Thyroid gland (tissue), 4 donors: ENCODE measurements at regions not wholly inside any gene's neighbourhood (a gene's known extent, or its start where the extent isn't known, plus 50 kb on each side); places are given as distances from the start of the nearest gene placed in this dataset.

ENCODE experiments used
- DNase-seq, 2 donors: peaks; one replicate each; pipeline ENCODE4 v3.0.0-alpha.2; 2019
- H3K27ac ChIP-seq, 3 donors: fragments of 200-600 bp; sonication (generic); 1 replicate in 2 of 3; 2 replicates in 1 of 3; pipeline ENCODE4 v1.5.1; 2016 to 2019; ENCODE audit warnings: mild to moderate bottlenecking in 1 of 3, moderate library complexity in 1 of 3
- H3K27me3 ChIP-seq: fragments of 200-600 bp; sonication (generic); one replicate; pipeline ENCODE4 v1.5.1; 2019
- H3K36me3 ChIP-seq, 2 donors: fragments of 200-600 bp; sonication (generic); one replicate each; pipeline ENCODE4 v1.5.1; 2016 to 2019
- H3K4me1 ChIP-seq, 2 donors: fragments of 200-600 bp; sonication (generic); one replicate each; pipeline ENCODE4 v1.5.1; 2017 to 2019
- H3K4me3 ChIP-seq, 3 donors: fragments of 200-600 bp; sonication (generic); replicated peaks in 1 of 3; 1 replicate in 2 of 3; 2 replicates in 1 of 3; pipeline ENCODE4 v1.5.1; 2016; ENCODE audit warnings: mild to moderate bottlenecking in 1 of 3
- H3K9me3 ChIP-seq: fragments of 200-600 bp; sonication (generic); one replicate; pipeline ENCODE4 v1.5.1; 2017
- POLR2A ChIP-seq, 2 donors: fragments of 450-650 bp; IDR thresholded peaks; one replicate each; pipeline ENCODE4 v1.6.1; 2017; ENCODE audit warnings: antibody characterized with exemption in 2 of 2, mild to moderate bottlenecking in 2 of 2, moderate library complexity in 1 of 2
- WGBS, 2 donors: methylation state at CpG; one replicate each; pipeline ENCODE4 v1.1.5; 2017; 5-methylcytosine and 5-hydroxymethylcytosine counted together
- intact Hi-C: fragments of 100-400 bp; cut with DNase I; formaldehyde crosslinking; loops from one replicate; pipeline ENCODE4 v1.15.1; 2023
- TF ChIP-seq, protein P1 (sequence below), 6 experiments: fragments of 200-600 bp in 3 of 6; fragments of 450-650 bp in 3 of 6; sonication (generic) in 3 of 6; IDR thresholded peaks; one replicate each; pipeline ENCODE4 v1.5.1; 2016 to 2019; ENCODE audit warnings: antibody characterized with exemption in 6 of 6, mild to moderate bottlenecking in 2 of 6, inconsistent platforms in 1 of 6, moderate library complexity in 1 of 6

DNA sequence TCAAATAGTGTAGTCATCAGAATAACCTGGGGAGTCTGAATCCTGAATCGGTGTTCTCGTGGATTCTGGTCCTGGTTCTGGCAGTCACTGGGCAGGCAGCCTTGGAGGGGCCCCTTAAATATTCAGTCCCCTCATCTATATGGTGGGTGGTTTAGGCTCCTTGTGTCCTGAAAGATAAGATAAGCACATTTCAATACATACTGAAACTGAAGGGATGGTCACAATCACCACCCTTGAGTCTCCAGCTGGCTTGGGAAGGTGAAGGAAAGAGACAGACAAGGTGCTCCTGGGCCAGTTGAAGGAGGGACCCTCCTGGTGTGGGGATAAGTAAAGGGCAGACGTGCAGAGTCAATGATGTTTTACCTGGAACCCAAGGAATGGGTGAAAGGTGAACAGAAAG lies 146.7 kb downstream of the CXCL12 start:
- Histone ChIP-seq H3K9me3 (no peaks in the 10 kb centered on the region), H3K36me3 (no peaks in the 10 kb centered on the region), H3K4me1 (no peaks in the 10 kb centered on the region), H3K27me3 (no peaks in the 10 kb centered on the region), H3K4me3 (no peak overlapping the region), H3K27ac (no peak overlapping the region)
- TF ChIP-seq, protein P1, sequence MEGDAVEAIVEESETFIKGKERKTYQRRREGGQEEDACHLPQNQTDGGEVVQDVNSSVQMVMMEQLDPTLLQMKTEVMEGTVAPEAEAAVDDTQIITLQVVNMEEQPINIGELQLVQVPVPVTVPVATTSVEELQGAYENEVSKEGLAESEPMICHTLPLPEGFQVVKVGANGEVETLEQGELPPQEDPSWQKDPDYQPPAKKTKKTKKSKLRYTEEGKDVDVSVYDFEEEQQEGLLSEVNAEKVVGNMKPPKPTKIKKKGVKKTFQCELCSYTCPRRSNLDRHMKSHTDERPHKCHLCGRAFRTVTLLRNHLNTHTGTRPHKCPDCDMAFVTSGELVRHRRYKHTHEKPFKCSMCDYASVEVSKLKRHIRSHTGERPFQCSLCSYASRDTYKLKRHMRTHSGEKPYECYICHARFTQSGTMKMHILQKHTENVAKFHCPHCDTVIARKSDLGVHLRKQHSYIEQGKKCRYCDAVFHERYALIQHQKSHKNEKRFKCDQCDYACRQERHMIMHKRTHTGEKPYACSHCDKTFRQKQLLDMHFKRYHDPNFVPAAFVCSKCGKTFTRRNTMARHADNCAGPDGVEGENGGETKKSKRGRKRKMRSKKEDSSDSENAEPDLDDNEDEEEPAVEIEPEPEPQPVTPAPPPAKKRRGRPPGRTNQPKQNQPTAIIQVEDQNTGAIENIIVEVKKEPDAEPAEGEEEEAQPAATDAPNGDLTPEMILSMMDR (IDR thresholded peaks at IDR 0.05): no peak
- TF ChIP-seq POLR2A (IDR thresholded peaks at IDR 0.05): no peak
- no peak for DNase-seq
- whole genome bisulfite sequencing, 2 donors: 78 to 88% methylated on average over 3 of the region's 3 CpGs
- intact Hi-C loops: no loop called here

DNA sequence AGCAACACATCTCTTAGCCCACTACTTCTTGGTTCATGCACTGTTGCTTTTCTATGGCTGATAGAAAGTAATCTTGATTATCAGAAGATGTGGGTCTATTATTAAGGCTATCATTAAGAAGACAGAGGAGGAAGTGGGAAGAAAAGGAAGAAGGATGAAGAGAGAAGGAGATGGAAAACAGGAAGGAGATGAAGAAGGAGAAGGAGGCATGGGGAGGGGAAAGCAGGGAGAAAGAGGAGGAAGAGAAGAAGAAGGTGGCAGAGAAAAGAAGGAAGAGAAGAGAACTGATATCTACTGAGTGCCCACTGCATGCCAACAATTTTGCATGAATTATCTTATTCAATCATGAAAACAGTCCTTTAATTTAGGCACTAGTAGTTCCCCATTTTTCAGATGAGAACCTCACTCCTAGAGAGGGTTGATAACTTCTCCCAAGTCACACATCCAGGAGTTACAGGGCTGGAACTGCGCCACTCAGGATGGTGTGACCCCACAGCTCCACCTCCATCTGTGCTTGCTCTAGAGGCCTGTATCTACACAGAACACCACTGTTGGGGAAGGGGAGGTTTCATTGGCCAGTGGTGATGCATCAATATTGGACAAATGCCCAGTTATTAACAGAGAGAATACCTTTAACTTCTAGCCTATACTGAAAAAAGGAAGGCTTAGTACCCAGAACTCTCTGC lies 147.4 kb downstream of the CXCL12 start:
- Histone ChIP-seq H3K4me1 (no peaks in the 10 kb centered on the region), H3K9me3 (no peaks in the 10 kb centered on the region), H3K27ac (no peak overlapping the region), H3K36me3 (no peaks in the 10 kb centered on the region), H3K4me3 (no peak overlapping the region), H3K27me3 (no peaks in the 10 kb centered on the region)
- intact Hi-C loops: no loop called here
- no peak for TF ChIP-seq POLR2A (IDR thresholded peaks at IDR 0.05)
- TF ChIP-seq, protein P1 (IDR thresholded peaks at IDR 0.05): no peak
- 100% methylated on average over 1 of the region's 1 CpG for WGBS, 2 donors
- DNase-seq: no peak

DNA sequence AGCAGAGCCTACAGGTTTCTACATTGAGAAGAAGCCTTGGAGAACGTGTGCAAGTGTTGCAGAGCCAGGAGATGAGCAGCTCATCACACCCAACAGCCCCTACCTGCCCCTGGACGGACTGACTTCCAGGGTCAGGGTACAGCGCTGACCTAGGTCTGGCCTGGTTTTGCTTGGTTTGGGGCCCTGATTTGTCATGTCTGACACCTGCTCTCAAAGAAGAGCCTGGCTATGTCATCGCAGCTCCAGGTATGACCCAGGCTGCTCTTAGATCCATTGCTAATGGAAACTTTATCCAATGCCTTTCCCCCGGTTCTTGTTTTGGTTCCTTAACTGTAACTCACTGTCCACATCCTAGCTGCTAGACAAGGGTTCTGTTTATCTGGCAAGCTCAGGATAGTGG lies 149.5 kb downstream of the CXCL12 start:
- intact Hi-C loops: no loop called here
- no peaks in the 10 kb centered on the region for H3K4me1 ChIP-seq
- WGBS, 2 donors: 87 to 100% methylated on average over 5 of the region's 5 CpGs
- no peak for TF ChIP-seq POLR2A (IDR thresholded peaks at IDR 0.05)
- TF ChIP-seq, protein P1 (IDR thresholded peaks at IDR 0.05): no peak
- no peaks in the 10 kb centered on the region for H3K36me3 ChIP-seq
- H3K9me3 ChIP-seq: no peaks in the 10 kb centered on the region
- H3K4me3 ChIP-seq: no peak overlapping the region
- no peak overlapping the region for H3K27ac ChIP-seq
- no peaks in the 10 kb centered on the region for H3K27me3 ChIP-seq
- DNase-seq: no peak

DNA sequence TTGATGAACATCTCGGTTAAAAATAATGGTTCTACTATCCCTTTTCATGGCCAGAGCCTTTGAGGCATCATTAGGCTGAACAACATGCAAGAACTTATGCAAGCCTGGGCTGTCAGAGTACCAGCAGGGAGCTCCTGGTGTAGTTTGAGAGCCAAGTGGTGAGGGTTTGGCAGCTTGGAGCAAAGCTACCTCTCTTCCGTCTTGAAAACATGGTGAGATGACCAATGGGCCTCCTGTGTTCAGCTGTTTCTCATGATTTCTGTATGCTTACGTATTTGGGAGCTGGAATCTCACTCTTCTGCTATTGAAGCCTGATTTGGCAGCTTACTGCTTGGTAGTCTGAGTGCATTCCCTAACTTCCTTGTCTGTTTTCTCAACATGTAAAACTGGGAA lies 150.4 kb downstream of the CXCL12 start:
- intact Hi-C loops: no loop called here
- Histone ChIP-seq H3K9me3 (no peaks in the 10 kb centered on the region), H3K27me3 (no peaks in the 10 kb centered on the region), H3K27ac (no peak overlapping the region), H3K36me3 (no peaks in the 10 kb centered on the region), H3K4me1 (no peaks in the 10 kb centered on the region), H3K4me3 (no peak overlapping the region)
- TF ChIP-seq POLR2A (IDR thresholded peaks at IDR 0.05): no peak
- TF ChIP-seq, protein P1 (IDR thresholded peaks at IDR 0.05): no peak
- 80 to 92% methylated on average over 3 of the region's 3 CpGs for WGBS, 2 donors
- no peak for DNase-seq

DNA sequence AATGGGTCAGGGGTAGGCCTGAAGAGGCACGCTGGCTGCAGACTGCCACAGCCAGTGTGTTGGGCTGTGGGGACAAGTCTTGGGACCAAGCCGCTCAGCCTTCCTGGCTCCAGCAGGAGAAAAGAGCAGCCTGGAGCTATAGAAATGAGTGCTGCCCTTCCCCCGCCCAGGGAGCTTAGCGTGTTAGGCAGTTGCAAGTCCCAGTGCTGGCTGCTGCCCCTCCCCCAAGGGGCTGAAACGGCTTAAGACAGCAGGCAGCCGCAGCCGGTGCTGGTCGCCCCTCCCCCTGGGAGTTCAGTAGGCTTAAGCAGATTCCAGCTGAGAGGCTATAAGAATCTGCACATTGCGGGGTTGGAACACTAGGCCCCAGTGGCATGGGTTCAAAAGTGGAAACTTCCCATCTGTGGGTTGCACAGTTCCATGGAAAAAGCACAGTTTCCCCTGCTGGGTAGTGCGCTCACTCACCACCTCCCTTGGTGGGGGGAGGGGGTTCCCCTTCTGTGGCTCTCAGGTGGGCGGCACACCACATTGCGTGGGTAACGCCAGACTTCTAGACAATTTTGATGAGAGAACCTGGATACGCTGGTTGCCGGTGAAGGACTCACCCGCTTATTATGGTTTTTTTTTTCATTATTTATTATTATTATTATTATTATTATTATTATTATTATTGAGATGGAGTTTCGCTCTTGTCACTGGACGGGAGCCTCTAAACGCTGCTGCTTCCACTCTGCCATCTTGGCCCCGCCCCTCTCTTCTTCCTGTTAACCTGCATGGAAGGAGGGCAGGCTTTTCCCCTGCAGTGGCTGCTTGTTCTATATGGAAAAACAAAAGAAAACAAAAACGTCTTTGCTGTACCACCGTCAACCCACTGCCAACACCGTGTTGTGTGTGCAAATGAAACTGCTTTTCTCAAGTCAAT lies 151.1 kb downstream of the CXCL12 start:
- no peak for TF ChIP-seq POLR2A (IDR thresholded peaks at IDR 0.05)
- TF ChIP-seq, protein P1 (IDR thresholded peaks at IDR 0.05): no peak
- H3K9me3 ChIP-seq: no peaks in the 10 kb centered on the region
- DNase-seq: peak in 1 of 2 donors; percentile 34
- intact Hi-C loops: no loop called here
- WGBS, 2 donors: 48 to 49% methylated on average over 21 to 22 of the region's 23 CpGs
- no peak overlapping the region for H3K27ac ChIP-seq
- no peaks in the 10 kb centered on the region for H3K27me3 ChIP-seq
- no peaks in the 10 kb centered on the region for H3K36me3 ChIP-seq
- H3K4me3 ChIP-seq: no peak overlapping the region
- H3K4me1 ChIP-seq: no peaks in the 10 kb centered on the region
